ENCODE measurements at regions not wholly inside any gene's neighbourhood (a gene's known extent, or its start where the extent isn't known, plus 50 kb on each side); places are given as distances from the start of the nearest gene placed in this dataset.

- peak; percentile 39 for DNase-seq
- H3K9me3 Mint-ChIP-seq = no peaks in the 10 kb centered on the region
- no peak overlapping the region for H3K27ac Mint-ChIP-seq
- H3K36me3 Mint-ChIP-seq = no peaks in the 10 kb centered on the region
- intact Hi-C loops (cut with micrococcal nuclease) = no loop called here
- no peaks in the 10 kb centered on the region for H3K4me1 Mint-ChIP-seq (ENCODE audit: low read depth)
- ChIA-PET POLR2A (no interaction called here), CTCF (interaction anchor here (0.6 to 1.6 kb wide), 2 partner anchors 610 to 620 kb away, joined by 3 to 5 read pairs; no protein-coding TSS in a partner anchor)
- no peaks in the 10 kb centered on the region for H3K27me3 Mint-ChIP-seq
- H3K4me3 Mint-ChIP-seq = no peak overlapping the region
Observed at GRCh38 chr12:58540480-58541299, 379.6 kb downstream of the LRIG3 start.

DNA sequence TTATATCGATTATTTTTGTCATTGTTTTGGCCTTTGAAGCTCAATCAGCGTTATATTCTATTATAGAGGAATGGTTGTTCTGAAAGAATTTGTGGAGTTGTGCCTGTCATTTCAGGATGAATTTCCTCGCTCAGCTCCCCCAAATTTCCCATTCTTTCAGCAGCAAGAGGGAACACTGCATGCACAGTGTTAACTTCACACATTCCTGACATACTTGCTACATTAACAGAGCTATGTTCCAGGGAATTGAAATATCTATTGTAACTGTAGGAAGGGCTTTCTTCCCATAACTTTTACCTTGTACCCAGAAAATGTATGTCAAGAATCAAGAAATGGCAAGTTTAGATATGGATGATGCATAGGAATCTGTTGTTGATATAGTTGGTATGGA lies 379.0 kb downstream of the LRIG3 start:
- Mint-ChIP-seq H3K9me3 (no peaks in the 10 kb centered on the region), H3K36me3 (no peaks in the 10 kb centered on the region), H3K4me3 (no peak overlapping the region), H3K27me3 (no peaks in the 10 kb centered on the region), H3K4me1 (ENCODE audit: low read depth) (no peaks in the 10 kb centered on the region), H3K27ac (no peak overlapping the region)
- intact Hi-C loops (cut with micrococcal nuclease) = no loop called here
- POLR2A ChIA-PET = no interaction called here
- CTCF ChIA-PET = no interaction called here
- no peak for DNase-seq

DNA sequence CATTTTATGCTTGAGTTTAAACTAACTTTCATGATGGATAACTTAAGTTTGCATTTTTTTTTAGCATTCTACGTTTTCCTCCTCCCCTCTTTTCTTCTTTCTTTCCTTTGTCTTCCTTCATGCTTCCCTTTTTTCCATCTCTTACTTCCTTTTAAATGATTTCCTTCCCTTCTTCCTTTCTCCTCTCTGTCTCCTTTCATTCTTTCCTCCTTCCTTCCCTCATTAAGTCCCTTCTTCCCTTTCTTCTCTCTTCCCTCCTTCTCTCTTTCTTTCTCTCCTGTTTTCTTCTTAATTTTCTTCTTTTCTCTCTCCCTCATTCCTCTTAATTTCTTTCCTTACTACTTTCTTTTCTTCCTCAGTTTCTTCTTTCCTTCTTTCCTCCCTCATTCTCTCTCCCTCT lies 376.0 kb downstream of the LRIG3 start:
- no peaks in the 10 kb centered on the region for H3K9me3 Mint-ChIP-seq
- intact Hi-C loops (cut with micrococcal nuclease) = no loop called here
- H3K36me3 Mint-ChIP-seq = no peaks in the 10 kb centered on the region
- no peaks in the 10 kb centered on the region for H3K27me3 Mint-ChIP-seq
- H3K4me3 Mint-ChIP-seq = no peak overlapping the region
- H3K4me1 Mint-ChIP-seq (ENCODE audit: low read depth) = no peaks in the 10 kb centered on the region
- POLR2A ChIA-PET = no interaction called here
- no peak for DNase-seq
- H3K27ac Mint-ChIP-seq = no peak overlapping the region
- CTCF ChIA-PET = no interaction called here

DNA sequence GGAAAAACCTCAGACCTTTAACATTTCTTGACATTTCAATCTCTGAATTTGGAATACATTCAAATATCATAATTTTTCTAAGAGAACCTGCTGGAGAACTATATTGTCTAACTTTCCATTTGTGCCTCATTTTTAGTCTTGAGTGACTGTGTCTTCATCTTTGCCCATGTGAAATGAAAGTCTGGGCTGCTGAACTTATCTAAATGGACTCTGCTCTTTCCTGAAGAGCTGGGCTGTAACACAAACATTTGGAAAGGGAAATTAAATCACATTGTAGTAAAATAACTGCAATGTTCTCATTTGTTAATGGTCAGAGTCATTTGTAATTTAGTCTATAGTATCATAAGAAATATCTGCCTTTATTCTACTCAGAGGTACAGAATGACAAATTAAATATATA lies 373.1 kb downstream of the LRIG3 start:
- POLR2A ChIA-PET = no interaction called here
- Mint-ChIP-seq H3K4me1 (ENCODE audit: low read depth) (no peaks in the 10 kb centered on the region), H3K27me3 (no peaks in the 10 kb centered on the region), H3K27ac (no peak overlapping the region), H3K4me3 (no peak overlapping the region), H3K9me3 (no peaks in the 10 kb centered on the region), H3K36me3 (no peaks in the 10 kb centered on the region)
- CTCF ChIA-PET = no interaction called here
- intact Hi-C loops (cut with micrococcal nuclease) = no loop called here
- no peak for DNase-seq

GRCh38 chr12:58548801-58549200 lies 371.5 kb downstream of the LRIG3 start:
- intact Hi-C loops (cut with micrococcal nuclease) = no loop called here
- no peaks in the 10 kb centered on the region for H3K36me3 Mint-ChIP-seq
- no peak for DNase-seq
- no peaks in the 10 kb centered on the region for H3K4me1 Mint-ChIP-seq (ENCODE audit: low read depth)
- POLR2A ChIA-PET = no interaction called here
- CTCF ChIA-PET = no interaction called here
- no peak overlapping the region for H3K4me3 Mint-ChIP-seq
- H3K27me3 Mint-ChIP-seq = no peaks in the 10 kb centered on the region
- H3K9me3 Mint-ChIP-seq = no peaks in the 10 kb centered on the region
- no peak overlapping the region for H3K27ac Mint-ChIP-seq

- H3K27ac Mint-ChIP-seq = no peak overlapping the region
- H3K9me3 Mint-ChIP-seq = no peaks in the 10 kb centered on the region
- H3K27me3 Mint-ChIP-seq = no peaks in the 10 kb centered on the region
- no peaks in the 10 kb centered on the region for H3K4me1 Mint-ChIP-seq (ENCODE audit: low read depth)
- DNase-seq = no peak
- POLR2A ChIA-PET = no interaction called here
- no peaks in the 10 kb centered on the region for H3K36me3 Mint-ChIP-seq
- intact Hi-C loops (cut with micrococcal nuclease) = no loop called here
- H3K4me3 Mint-ChIP-seq = no peak overlapping the region
- CTCF ChIA-PET = no interaction called here
Observed at GRCh38 chr12:58554522-58555157, 365.7 kb downstream of the LRIG3 start.

DNA sequence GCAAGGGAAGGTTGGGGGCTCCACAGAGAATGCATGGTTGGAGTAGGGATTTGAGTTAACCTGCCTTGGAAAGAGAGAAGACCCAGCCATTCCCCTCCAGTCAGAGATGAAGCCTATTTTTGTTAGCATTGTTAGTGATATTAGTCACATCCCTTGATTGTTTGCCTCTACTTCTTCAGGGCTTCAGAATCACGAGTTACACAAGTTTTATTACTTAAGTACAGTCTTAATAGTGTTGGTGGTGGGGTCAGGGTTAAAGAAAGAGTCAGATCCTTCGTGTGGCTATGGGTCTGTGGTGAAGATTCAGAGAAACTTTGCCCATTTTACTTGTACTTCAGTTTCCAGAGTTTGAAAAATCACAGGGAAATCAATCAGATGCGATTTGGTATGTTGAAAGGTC lies 363.1 kb downstream of the LRIG3 start:
- Mint-ChIP-seq H3K27me3 (no peaks in the 10 kb centered on the region), H3K4me1 (ENCODE audit: low read depth) (no peaks in the 10 kb centered on the region), H3K9me3 (no peaks in the 10 kb centered on the region), H3K36me3 (no peaks in the 10 kb centered on the region), H3K27ac (no peak overlapping the region), H3K4me3 (no peak overlapping the region)
- ChIA-PET POLR2A (no interaction called here), CTCF (no interaction called here)
- intact Hi-C loops (cut with micrococcal nuclease) = no loop called here
- DNase-seq = no peak

DNA sequence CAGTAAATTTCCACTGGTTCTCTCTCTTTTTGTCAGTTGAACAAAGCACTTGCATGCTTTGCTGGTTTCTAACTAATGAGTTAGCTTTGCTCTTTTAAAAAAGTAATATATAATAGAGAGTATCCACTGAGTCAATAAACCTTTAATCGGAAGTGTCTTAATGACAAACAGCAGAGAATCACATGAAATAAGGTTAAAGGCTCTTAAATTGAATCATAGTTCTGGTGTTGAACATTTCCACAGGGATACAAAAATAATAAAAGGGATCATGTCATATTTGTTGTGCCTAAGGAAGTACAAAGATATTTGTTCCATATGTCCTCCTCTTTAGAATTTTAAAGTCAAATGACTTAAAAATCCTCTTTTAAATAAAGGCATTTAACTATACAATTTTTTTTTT lies 362.6 kb downstream of the LRIG3 start:
- CTCF ChIA-PET = no interaction called here

GRCh38 chr12:58563621-58564020 lies 356.7 kb downstream of the LRIG3 start:
- Mint-ChIP-seq H3K27me3 (no peaks in the 10 kb centered on the region), H3K9me3 (no peaks in the 10 kb centered on the region), H3K36me3 (no peaks in the 10 kb centered on the region), H3K4me1 (ENCODE audit: low read depth) (no peaks in the 10 kb centered on the region), H3K4me3 (no peak overlapping the region), H3K27ac (no peak overlapping the region)
- intact Hi-C loops (cut with micrococcal nuclease) = no loop called here
- ChIA-PET POLR2A (no interaction called here), CTCF (no interaction called here)
- no peak for DNase-seq

More for the DNA sequence above, 362.6 kb downstream of the LRIG3 start:
- Mint-ChIP-seq H3K36me3 (no peaks in the 10 kb centered on the region), H3K4me3 (no peak overlapping the region), H3K9me3 (no peaks in the 10 kb centered on the region), H3K27me3 (no peaks in the 10 kb centered on the region), H3K4me1 (ENCODE audit: low read depth) (no peaks in the 10 kb centered on the region), H3K27ac (no peak overlapping the region)
- DNase-seq = no peak
- intact Hi-C loops (cut with micrococcal nuclease) = no loop called here
- POLR2A ChIA-PET = no interaction called here

- POLR2A ChIA-PET = no interaction called here
- no peaks in the 10 kb centered on the region for H3K9me3 Mint-ChIP-seq
- H3K4me1 Mint-ChIP-seq (ENCODE audit: low read depth) = no peaks in the 10 kb centered on the region
- no peaks in the 10 kb centered on the region for H3K36me3 Mint-ChIP-seq
- H3K4me3 Mint-ChIP-seq = no peak overlapping the region
- no peak overlapping the region for H3K27ac Mint-ChIP-seq
- no peaks in the 10 kb centered on the region for H3K27me3 Mint-ChIP-seq
- intact Hi-C loops (cut with micrococcal nuclease) = no loop called here
- DNase-seq = no peak
- CTCF ChIA-PET = no interaction called here
Observed at GRCh38 chr12:58564721-58565120, 355.6 kb downstream of the LRIG3 start.

- ChIA-PET POLR2A (no interaction called here), CTCF (no interaction called here)
- H3K36me3 Mint-ChIP-seq = no peaks in the 10 kb centered on the region
- H3K4me3 Mint-ChIP-seq = no peak overlapping the region
- intact Hi-C loops (cut with micrococcal nuclease) = no loop called here
- H3K27me3 Mint-ChIP-seq = no peaks in the 10 kb centered on the region
- no peak overlapping the region for H3K27ac Mint-ChIP-seq
- H3K4me1 Mint-ChIP-seq (ENCODE audit: low read depth) = no peaks in the 10 kb centered on the region
- DNase-seq = no peak
- no peaks in the 10 kb centered on the region for H3K9me3 Mint-ChIP-seq
Observed at GRCh38 chr12:58566599-58566998, 353.7 kb downstream of the LRIG3 start.

DNA sequence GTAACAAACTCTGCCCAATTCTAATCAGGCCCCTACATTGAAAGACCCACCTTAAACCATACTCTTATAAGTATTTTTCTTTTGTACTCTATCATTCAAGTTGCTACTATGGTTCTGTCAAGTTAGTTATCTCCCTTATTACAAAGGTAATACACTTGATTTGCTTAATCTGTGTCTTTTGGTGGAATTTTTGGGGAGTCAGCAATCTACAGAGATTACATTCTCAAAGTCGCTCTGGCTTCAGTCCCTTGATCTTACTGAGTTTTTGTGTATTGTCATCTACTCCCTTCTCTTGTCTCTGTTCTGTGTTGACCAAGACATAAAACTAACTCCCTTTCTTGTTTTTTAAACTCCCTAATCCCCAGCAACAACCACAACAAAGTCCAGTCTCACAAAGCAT lies 353.1 kb downstream of the LRIG3 start:
- H3K4me1 Mint-ChIP-seq (ENCODE audit: low read depth) = no peaks in the 10 kb centered on the region
- CTCF ChIA-PET = no interaction called here
- intact Hi-C loops (cut with micrococcal nuclease) = no loop called here
- H3K27me3 Mint-ChIP-seq = no peaks in the 10 kb centered on the region
- no peaks in the 10 kb centered on the region for H3K36me3 Mint-ChIP-seq
- POLR2A ChIA-PET = no interaction called here
- no peak for DNase-seq
- no peak overlapping the region for H3K27ac Mint-ChIP-seq
- H3K4me3 Mint-ChIP-seq = no peak overlapping the region
- no peaks in the 10 kb centered on the region for H3K9me3 Mint-ChIP-seq

GRCh38 chr12:58570411-58570810 lies 349.9 kb downstream of the LRIG3 start:
- POLR2A ChIA-PET = no interaction called here
- no peaks in the 10 kb centered on the region for H3K27me3 Mint-ChIP-seq
- H3K27ac Mint-ChIP-seq = no peak overlapping the region
- no peaks in the 10 kb centered on the region for H3K36me3 Mint-ChIP-seq
- H3K4me3 Mint-ChIP-seq = no peak overlapping the region
- no peak for DNase-seq
- H3K4me1 Mint-ChIP-seq (ENCODE audit: low read depth) = no peaks in the 10 kb centered on the region
- intact Hi-C loops (cut with micrococcal nuclease) = no loop called here
- CTCF ChIA-PET = no interaction called here
- no peaks in the 10 kb centered on the region for H3K9me3 Mint-ChIP-seq

Data from activated CD4-positive, alpha-beta memory T cell treated with anti-CD3 and anti-CD28 coated beads for 36 hours (primary cell).